ENCODE measurements at regions not wholly inside any gene's neighbourhood (a gene's known extent, or its start where the extent isn't known, plus 50 kb on each side); places are given as distances from the start of the nearest gene placed in this dataset.

DNA sequence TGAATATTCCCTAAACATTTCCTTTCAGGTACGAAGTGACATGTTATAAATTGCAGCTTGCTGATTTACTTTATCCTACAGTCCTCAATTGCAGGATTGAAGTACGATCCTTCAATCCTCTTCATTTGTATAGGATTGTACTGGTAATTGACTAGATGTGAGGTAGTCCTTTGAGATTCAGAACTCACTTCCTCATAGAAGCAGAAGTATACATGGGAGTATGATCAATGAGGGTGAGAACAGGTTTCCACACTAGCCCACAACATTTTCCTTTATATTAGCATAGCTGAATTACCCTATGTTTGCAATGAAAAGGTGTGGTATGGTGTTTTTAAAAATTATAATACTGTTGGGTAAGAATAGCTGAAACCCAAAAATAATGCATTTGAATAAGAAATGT, 160.0 kb upstream of the UMPS start:
- H3K4me3 ChIP-seq (ENCODE audit: low read depth, low read length): no peak overlapping the region
- no peak for DNase-seq (ENCODE audit: low read depth)
- TF ChIP-seq, protein P1, sequence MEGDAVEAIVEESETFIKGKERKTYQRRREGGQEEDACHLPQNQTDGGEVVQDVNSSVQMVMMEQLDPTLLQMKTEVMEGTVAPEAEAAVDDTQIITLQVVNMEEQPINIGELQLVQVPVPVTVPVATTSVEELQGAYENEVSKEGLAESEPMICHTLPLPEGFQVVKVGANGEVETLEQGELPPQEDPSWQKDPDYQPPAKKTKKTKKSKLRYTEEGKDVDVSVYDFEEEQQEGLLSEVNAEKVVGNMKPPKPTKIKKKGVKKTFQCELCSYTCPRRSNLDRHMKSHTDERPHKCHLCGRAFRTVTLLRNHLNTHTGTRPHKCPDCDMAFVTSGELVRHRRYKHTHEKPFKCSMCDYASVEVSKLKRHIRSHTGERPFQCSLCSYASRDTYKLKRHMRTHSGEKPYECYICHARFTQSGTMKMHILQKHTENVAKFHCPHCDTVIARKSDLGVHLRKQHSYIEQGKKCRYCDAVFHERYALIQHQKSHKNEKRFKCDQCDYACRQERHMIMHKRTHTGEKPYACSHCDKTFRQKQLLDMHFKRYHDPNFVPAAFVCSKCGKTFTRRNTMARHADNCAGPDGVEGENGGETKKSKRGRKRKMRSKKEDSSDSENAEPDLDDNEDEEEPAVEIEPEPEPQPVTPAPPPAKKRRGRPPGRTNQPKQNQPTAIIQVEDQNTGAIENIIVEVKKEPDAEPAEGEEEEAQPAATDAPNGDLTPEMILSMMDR (IDR thresholded peaks at IDR 0.05; ENCODE audit: low read depth, low read length, missing control alignments): no peak

DNA sequence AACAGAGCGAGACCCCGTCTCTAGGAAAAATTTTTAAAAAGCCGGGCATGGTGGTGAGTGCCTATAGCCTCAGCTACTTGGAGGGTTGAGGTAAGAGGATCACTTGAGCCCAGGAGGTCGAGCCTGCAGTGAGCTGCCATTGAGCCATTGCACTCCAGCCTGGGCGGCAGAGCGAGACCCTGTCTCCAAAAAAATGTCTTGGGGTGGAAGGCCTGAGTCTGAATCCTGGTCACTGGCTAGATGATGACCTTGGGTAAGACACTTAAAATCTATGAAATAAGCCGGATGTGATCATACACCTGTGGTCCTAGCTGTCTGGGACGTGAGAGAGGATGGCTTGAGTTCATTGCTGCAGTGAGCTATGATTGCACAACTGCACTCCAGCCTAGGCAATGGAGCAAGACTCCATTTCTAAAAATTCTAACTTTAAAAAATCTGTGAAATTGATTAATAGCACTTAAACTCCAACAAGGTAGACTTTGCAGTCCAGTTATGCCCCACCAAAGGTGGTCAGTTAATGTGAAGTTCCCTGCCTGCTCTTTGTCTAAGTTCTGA, 157.3 kb upstream of the UMPS start:
- TF ChIP-seq, protein P1 (IDR thresholded peaks at IDR 0.05; ENCODE audit: low read depth, low read length, missing control alignments): no peak

DNA sequence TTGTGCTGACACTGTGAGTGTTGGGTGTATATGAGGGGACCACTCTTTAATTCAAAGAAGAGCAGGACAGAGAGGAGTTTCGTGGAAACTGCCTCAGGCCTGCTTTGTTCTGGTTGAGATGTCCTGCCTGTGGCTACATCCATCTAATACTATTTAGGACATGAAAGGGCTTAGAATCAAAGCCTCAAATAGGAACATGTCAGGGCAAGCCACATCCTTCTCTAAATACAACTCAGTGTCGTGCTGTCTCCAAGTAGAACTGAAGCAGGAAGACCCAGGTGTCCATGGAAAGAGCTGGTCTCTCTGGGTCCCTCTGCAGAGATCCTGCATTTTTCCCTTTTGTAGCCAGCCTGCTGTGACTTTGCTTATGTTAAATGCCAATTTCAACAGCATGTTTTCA, 156.2 kb upstream of the UMPS start:
- no peak for DNase-seq (ENCODE audit: low read depth)
- H3K4me3 ChIP-seq (ENCODE audit: low read depth, low read length): no peak overlapping the region
- TF ChIP-seq, protein P1 (IDR thresholded peaks at IDR 0.05; ENCODE audit: low read depth, low read length, missing control alignments): no peak

More for the DNA sequence above, 157.3 kb upstream of the UMPS start:
- H3K4me3 ChIP-seq (ENCODE audit: low read depth, low read length): no peak overlapping the region
- no peak for DNase-seq (ENCODE audit: low read depth)

- TF ChIP-seq, protein P1 (IDR thresholded peaks at IDR 0.05; ENCODE audit: low read depth, low read length, missing control alignments): peak; percentile 41
- no peak for DNase-seq (ENCODE audit: low read depth)
- no peak overlapping the region for H3K4me3 ChIP-seq (ENCODE audit: low read depth, low read length)
Observed at GRCh38 chr3:124576565-124577493, 153.4 kb upstream of the UMPS start.

DNA sequence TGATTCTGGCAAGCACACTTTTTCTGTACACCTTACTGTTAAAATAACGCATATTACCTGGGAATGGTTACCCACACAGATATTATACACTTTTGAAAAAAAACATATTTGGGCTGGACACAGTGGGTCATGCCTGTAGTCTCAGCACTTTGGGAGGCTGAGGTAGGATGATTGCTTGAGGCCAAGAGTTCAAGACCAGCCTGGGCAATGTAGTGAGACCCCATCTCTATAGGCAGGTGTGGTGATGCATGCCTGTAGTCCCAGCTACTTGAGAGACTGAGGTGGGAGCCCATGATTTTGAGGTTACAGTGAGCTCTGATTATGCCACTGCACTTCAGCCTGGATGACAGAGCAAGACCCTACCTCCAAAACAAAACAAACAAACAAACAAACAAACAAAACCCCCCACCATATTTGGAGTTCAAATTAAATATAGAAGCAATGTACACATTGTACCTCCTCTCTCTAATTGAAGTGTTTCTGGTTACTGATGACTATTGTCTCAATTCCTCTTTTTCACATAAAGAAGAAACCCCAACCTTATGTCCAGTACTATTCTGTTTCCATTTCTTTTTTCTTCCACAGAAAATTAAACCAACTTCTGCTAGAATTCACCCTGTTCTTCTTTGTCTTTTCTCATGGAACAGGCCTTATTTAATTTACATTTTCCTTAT, 152.6 kb upstream of the UMPS start:
- DNase-seq (ENCODE audit: low read depth): no peak
- H3K4me3 ChIP-seq (ENCODE audit: low read depth, low read length): no peak overlapping the region
- TF ChIP-seq, protein P1 (IDR thresholded peaks at IDR 0.05; ENCODE audit: low read depth, low read length, missing control alignments): no peak

GRCh38 chr3:124579641-124580040, 150.6 kb upstream of the UMPS start:
- DNase-seq (ENCODE audit: low read depth): no peak
- no peak overlapping the region for H3K4me3 ChIP-seq (ENCODE audit: low read depth, low read length)
- TF ChIP-seq, protein P1 (IDR thresholded peaks at IDR 0.05; ENCODE audit: low read depth, low read length, missing control alignments): no peak

Data from GM12864 (cell line).